NCI-H82 (cell line): ENCODE measurements at regions not wholly inside any gene's neighbourhood (a gene's known extent, or its start where the extent isn't known, plus 50 kb on each side); places are given as distances from the start of the nearest gene placed in this dataset.

ENCODE experiments used
- DNase-seq: peaks from one replicate; lab custom pipeline; 2025; lab: John Stamatoyannopoulos, UW

DNA sequence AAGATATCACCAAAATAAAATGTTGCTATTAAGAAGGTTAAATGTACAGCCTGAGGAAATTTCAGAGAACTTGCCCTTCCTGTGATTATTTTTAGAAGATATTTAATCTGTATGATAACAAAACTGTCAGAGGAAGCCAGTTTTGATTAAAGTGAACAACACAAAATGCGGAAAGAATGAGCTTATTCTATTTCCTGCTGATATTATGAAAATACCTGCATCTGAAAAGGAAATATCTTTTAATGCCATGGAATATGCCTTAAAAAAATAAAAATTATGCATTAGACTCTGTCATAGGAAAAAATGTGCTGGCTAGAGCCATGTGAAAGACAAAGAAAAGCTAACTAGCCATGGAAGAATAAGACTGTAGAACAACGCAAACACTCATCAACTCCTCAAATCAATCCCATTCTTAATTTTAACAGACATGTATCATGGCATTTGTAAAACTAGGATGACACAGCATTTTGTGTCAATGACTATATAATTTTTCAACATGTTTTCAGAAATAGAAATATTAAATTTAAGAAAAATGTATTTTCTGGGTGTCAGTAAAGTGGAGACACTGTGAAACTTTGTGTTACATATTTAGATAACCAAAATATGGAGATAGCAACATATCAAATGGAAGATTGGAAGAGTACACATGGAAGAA lies 1768.2 kb downstream of the SUCLG1 start:
- DNase-seq = no peak

GRCh38 chr2:82675186-82675585 lies 1783.9 kb downstream of the SUCLG1 start:
- no peak for DNase-seq

DNA sequence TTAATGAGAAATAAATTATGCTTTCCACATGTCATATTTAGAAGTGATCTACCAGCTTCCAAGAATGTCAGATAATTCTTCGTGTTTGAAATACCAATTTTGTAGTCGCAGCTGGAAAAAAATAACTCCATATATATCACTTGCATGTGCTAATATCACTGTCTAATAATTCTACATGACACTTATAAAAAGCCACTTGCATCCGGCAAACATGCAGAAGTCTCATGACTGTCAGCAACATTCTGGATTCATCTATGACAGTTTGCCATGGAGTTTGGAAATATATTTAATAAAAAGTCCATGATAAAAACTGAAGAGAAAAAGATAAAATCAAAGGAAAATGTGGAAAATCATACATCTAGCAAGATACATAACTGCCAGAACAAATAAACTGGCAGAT lies 1784.4 kb downstream of the SUCLG1 start:
- no peak for DNase-seq

DNA sequence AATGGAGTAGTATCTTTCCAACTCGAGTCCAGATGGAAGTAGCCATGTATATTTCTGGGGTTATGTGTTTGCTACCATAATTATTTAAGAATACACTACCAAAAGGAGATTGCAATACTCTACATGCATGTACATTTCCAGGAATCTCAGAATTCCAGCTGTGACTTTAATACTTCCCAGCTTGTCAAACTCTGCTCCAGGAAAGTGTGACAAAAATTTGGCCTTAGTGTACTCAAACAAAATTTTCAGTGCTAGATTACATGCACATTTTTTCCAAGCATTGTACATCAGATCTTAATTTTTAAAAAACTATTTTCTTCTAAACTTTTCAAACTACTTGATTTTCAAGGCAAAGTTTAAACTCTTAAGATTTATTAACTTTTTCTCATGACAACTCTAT lies 1791.6 kb downstream of the SUCLG1 start:
- no peak for DNase-seq

GRCh38 chr2:82665691-82666090 lies 1793.4 kb downstream of the SUCLG1 start:
- no peak for DNase-seq

GRCh38 chr2:82657106-82657505 lies 1802.0 kb downstream of the SUCLG1 start:
- no peak for DNase-seq

GRCh38 chr2:82656420-82656819 lies 1802.7 kb downstream of the SUCLG1 start:
- peak; percentile 51 for DNase-seq

DNA sequence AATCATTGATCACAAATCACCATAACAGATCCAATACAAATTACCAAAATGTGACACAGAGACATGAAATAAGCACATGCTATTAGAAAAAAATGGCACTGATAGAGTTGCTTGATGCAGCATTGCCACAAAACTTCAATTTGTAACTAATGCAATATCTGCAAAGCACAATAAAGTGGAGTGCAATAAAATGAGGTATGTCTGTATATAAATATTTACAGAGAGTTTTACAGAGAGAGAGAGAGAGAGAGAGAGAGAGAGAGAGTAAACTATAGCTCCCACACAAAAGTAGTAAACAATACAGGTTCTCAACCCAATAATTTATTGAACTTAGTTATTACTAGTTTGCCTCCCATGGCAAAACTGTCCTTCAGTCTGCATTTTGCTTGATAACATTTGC lies 1807.0 kb downstream of the SUCLG1 start:
- no peak for DNase-seq

GRCh38 chr2:82650038-82650437 lies 1809.0 kb downstream of the SUCLG1 start:
- no peak for DNase-seq

DNA sequence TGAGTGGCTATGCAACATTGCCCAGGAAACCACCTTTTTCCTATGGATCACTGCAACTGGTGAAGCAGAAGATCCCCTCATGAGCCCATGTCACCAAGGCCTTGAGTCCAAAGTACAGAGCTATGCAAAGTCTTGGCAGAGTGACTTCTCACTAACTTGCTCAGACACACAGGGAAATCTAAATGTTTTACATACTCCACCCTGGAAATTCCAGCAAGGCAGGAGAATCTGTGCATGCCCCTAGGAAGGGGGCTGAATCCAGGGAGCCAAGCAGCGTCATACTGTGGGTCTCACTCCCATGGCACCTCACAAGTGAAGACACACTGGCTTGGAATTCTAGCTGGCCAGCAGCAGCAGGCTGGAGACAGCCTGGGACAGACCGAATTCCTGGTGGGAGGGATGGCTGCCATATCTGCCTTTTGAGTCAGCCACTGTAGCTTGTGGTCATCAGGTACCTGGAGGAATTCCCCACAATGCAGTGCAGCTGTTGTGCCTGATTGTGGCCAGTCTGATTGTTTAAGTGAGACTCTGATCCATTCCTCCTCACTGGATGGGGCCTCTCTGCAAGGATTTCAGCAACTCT lies 1817.4 kb downstream of the SUCLG1 start:
- no peak for DNase-seq

GRCh38 chr2:82636402-82637020 lies 1822.6 kb downstream of the SUCLG1 start:
- no peak for DNase-seq

DNA sequence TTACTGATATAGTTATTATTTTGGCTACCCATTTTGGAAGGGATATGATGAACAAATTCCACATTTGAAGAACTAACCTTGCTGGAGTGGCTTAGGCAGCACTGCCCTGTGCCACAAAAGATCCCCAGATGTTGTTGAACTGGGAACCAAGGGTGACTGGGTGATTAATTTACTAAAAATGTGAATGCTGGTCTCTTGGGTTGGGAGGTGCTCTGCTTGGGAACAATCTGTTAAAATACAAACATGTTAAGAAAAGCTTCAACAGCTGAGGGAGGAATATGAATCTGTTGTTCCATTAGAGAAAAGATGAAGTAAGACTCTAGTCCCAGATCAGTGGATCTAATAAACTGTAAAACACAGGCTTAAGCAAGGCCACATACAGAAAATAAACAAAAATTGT lies 1860.1 kb downstream of the SUCLG1 start:
- peak; percentile 32 for DNase-seq

DNA sequence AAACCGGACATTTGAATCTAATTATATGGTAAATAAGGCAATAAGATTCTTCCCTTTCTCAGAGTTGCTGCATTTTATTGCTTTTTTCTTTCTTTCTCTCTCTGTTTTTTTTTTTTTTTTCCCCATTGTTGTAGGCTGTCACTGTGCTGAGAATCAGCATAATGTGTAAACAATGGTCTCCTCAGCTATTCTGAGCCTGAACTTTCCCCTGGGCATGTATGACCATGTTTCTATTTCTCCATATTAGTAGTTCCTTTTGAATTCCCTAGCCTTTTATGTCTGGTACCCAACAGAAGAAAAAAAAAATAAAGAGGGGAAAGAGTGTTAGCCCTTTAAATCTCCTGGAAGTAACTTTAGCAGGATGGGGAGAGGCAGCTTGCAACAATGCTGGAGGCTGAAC lies 1862.5 kb downstream of the SUCLG1 start:
- no peak for DNase-seq

DNA sequence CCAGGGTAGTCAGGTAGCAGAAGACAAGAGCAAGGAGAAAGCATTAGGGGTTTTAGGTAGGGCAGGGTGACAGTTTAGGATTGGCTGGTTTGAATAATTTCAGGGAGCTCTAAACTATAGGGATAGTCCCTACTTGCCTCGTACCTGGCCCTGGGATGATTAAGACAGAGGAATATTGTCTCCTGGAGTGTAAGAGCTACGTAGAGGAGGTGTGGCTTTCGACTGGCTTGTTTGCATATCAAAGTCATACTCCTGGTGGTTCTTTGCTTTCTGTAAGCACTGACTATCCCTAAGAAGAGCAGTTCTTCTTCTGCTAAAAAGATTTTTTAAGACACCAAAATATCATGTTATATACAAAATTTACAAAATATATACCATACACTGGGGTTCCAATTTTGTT lies 1867.4 kb downstream of the SUCLG1 start:
- DNase-seq = no peak

DNA sequence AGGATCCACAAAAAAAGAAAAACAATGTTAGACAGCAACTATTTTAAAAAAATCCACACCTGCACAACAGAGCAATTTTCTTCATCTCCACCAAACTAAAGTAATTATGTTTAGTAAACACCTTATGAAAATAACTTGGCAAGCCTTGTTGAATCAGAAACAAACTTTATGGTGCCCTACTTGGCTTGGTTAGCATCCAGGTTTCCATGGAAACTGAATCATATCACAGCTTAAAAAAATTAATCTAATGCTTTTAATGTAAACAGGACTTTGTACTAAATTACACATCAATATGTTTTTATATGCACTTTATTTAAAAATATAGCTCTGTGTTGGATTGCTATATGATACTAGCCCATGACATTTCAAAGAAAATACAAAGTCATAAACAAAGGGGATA lies 1882.4 kb downstream of the SUCLG1 start:
- DNase-seq = no peak

- DNase-seq = no peak
These were observed 1919.8 kb downstream of the SUCLG1 start for GRCh38 chr2:82539280-82539621.

GRCh38 chr2:82538590-82539279 lies 1920.3 kb downstream of the SUCLG1 start:
- DNase-seq = no peak

DNA sequence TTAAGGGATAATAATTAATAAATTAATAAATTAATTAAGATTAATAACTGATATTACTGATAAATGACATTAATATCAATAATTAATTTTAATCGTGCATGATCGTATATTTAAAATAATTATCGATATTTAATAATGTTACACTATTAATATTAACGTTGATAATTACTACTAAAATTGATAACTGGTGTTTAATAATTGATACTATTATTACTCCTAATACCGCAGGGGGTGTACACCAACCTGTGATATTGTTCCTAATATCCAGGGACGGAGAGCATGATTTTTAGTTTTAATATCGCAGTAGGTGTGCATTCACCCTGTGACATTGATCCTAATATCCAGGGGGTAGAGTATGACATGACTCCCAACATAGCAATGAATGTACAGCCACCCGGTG lies 1930.8 kb downstream of the SUCLG1 start:
- peak; percentile 5 for DNase-seq

- no peak for DNase-seq
These were observed 1932.0 kb downstream of the SUCLG1 start for GRCh38 chr2:82527124-82527523.

GRCh38 chr2:82526277-82526676 lies 1932.8 kb downstream of the SUCLG1 start:
- DNase-seq = no peak

DNA sequence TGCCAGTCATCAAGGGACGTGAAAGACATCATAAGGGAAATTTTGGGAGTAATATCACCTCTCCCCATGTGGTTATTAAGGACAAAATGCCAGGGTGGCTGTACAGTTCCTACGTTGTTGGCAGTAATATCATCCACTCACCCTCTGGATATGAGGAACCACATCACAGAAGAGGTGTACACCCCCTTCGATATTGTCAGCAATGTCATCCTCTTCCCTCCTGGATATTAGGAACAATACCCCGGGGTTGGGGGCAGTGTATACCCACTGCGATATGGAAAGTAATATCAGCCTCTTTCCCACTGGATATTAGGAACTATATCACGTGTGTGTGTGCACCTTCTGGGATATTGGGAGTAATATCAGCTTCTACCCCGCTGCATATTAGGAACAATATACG lies 1933.3 kb downstream of the SUCLG1 start:
- DNase-seq = no peak

GRCh38 chr2:82524826-82525225 lies 1934.3 kb downstream of the SUCLG1 start:
- DNase-seq = no peak

DNA sequence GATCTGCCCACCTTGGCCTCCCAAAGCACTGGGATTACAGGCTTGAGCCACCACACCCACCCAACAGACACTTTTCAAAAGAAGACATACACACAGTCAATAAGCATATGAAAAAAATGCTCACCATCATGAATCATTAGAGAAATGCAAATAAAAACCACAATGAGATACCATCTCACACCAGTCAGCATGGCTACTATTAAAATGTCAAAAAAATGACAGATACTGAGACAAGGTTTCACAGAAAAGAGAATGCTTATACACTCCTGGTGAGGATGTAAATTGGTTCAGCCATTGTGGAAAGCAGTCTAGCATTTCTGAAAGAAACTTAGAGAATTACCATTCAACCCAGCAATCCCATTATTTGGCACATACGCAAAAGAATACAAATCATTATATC lies 1947.2 kb downstream of the SUCLG1 start:
- DNase-seq = no peak
